Loucy (cell line): ENCODE measurements at regions not wholly inside any gene's neighbourhood (a gene's known extent, or its start where the extent isn't known, plus 50 kb on each side); places are given as distances from the start of the nearest gene placed in this dataset.

Source experiments
- H2AFZ ChIP-seq: fragments of 200-600 bp; sonication (generic); 2 replicates; pipeline ENCODE4 v1.6.0; 2016; ENCODE audit warnings: antibody characterized with exemption, mild to moderate bottlenecking, low read length, moderate library complexity
- H3F3A ChIP-seq: fragments of 200-600 bp; 2 replicates; pipeline ENCODE4 v1.6.0; 2016; ENCODE audit warnings: antibody characterized with exemption, low read depth, mild to moderate bottlenecking
- H3K27me3 ChIP-seq: fragments of 200-600 bp; sonication (generic); 2 replicates; pipeline ENCODE4 v1.6.1; 2014; ENCODE audit warnings: low read length, mild to moderate bottlenecking; ENCODE audit not compliant: insufficient read depth, poor library complexity, severe bottlenecking
- H3K36me3 ChIP-seq: fragments of 200-600 bp; sonication (generic); 2 replicates; pipeline ENCODE4 v1.6.1; 2016; ENCODE audit warnings: low read length; ENCODE audit not compliant: insufficient read depth
- H3K4me1 ChIP-seq: fragments of 200-600 bp; sonication (generic); 2 replicates; pipeline ENCODE4 v1.5.1; 2014; ENCODE audit warnings: low read length, mild to moderate bottlenecking; ENCODE audit not compliant: insufficient read depth, poor library complexity, severe bottlenecking
- H3K4me2 ChIP-seq: fragments of 200-600 bp; sonication (generic); 2 replicates; pipeline ENCODE4 v1.6.0; 2014; ENCODE audit warnings: antibody characterized with exemption, low read length, low read depth, mild to moderate bottlenecking; ENCODE audit not compliant: poor library complexity, severe bottlenecking
- H3K4me3 ChIP-seq: fragments of 200-600 bp; sonication (generic); 2 replicates; pipeline ENCODE4 v1.5.1; 2014; ENCODE audit warnings: low read length, mild to moderate bottlenecking, mixed read lengths; ENCODE audit not compliant: poor library complexity, severe bottlenecking
- H3K79me2 ChIP-seq: fragments of 200-600 bp; sonication (generic); 2 replicates; pipeline ENCODE4 v1.6.1; 2014; ENCODE audit warnings: low read length; ENCODE audit not compliant: insufficient read depth
- H3K9ac ChIP-seq: fragments of 200-600 bp; sonication (generic); 2 replicates; pipeline ENCODE4 v1.6.0; 2014; ENCODE audit warnings: mild to moderate bottlenecking, low read depth, low read length, moderate library complexity; ENCODE audit not compliant: poor library complexity, severe bottlenecking
- H3K9me2 ChIP-seq: fragments of 200-600 bp; sonication (generic); replicated peaks from 2 replicates; pipeline ENCODE4 v1.6.1; 2016; ENCODE audit warnings: low read depth, low read length, mixed read lengths
- H3K9me3 ChIP-seq: fragments of 200-600 bp; sonication (generic); 2 replicates; pipeline ENCODE4 v1.6.1; 2014; ENCODE audit warnings: mild to moderate bottlenecking, antibody characterized with exemption, low read length, low read depth; ENCODE audit not compliant: insufficient read depth
- H4K20me1 ChIP-seq: fragments of 200-600 bp; sonication (generic); 2 replicates; pipeline ENCODE4 v1.6.0; 2014; ENCODE audit warnings: antibody characterized with exemption, low read length, mild to moderate bottlenecking; ENCODE audit not compliant: insufficient read depth, poor library complexity, severe bottlenecking
- CTCF ChIP-seq: fragments of 200-600 bp; sonication (generic); conservative IDR thresholded peaks from 2 replicates; pipeline ENCODE4 v1.5.1; 2014; ENCODE audit warnings: mild to moderate bottlenecking, antibody characterized with exemption, low read length
- EZH2phosphoT487 ChIP-seq: fragments of 200-600 bp; IDR thresholded peaks from 2 replicates; pipeline ENCODE4 v1.6.1; 2018; ENCODE audit warnings: antibody characterized with exemption, mild to moderate bottlenecking, moderate library complexity, borderline replicate concordance

GRCh38 chr3:88362428-88362827, 212.7 kb downstream of the C3orf38 start:
- Histone ChIP-seq H3K4me3 (no peak overlapping the region), H3F3A (no peaks in the 10 kb centered on the region), H3K4me1 (no peaks in the 10 kb centered on the region), H2AFZ (no peak overlapping the region), H3K4me2 (no peak overlapping the region), H3K79me2 (no peaks in the 10 kb centered on the region), H3K9me3 (no peaks in the 10 kb centered on the region), H3K27me3 (no peaks in the 10 kb centered on the region), H3K9me2 (no peaks in the 10 kb centered on the region), H4K20me1 (no peaks in the 10 kb centered on the region), H3K9ac (no peak overlapping the region), H3K36me3 (no peaks in the 10 kb centered on the region)
- no peak for TF ChIP-seq EZH2phosphoT487
- no peak for TF ChIP-seq CTCF

GRCh38 chr3:88364926-88365325, 215.2 kb downstream of the C3orf38 start:
- Histone ChIP-seq H3K9me2 (no peaks in the 10 kb centered on the region), H3K79me2 (no peaks in the 10 kb centered on the region), H3K4me3 (no peak overlapping the region), H2AFZ (no peak overlapping the region), H3K9ac (no peak overlapping the region), H3F3A (no peaks in the 10 kb centered on the region), H3K4me1 (no peaks in the 10 kb centered on the region), H3K9me3 (no peaks in the 10 kb centered on the region), H4K20me1 (no peaks in the 10 kb centered on the region), H3K36me3 (no peaks in the 10 kb centered on the region), H3K4me2 (no peak overlapping the region), H3K27me3 (no peaks in the 10 kb centered on the region)
- TF ChIP-seq EZH2phosphoT487: no peak
- TF ChIP-seq CTCF: no peak

- H4K20me1 ChIP-seq: peaks cover 2% of the 10 kb centered on the region
- TF ChIP-seq EZH2phosphoT487 (no peak), CTCF (no peak)
- no peak overlapping the region for H2AFZ ChIP-seq
Measured at GRCh38 chr3:88369337-88369736, 219.6 kb downstream of the C3orf38 start.

More at GRCh38 chr3:88369337-88369736, 219.6 kb downstream of the C3orf38 start:
- H3K4me1 ChIP-seq: no peaks in the 10 kb centered on the region
- no peaks in the 10 kb centered on the region for H3K36me3 ChIP-seq
- H3K4me3 ChIP-seq: no peak overlapping the region
- no peaks in the 10 kb centered on the region for H3K9me3 ChIP-seq
- no peaks in the 10 kb centered on the region for H3F3A ChIP-seq
- H3K4me2 ChIP-seq: no peak overlapping the region
- no peak overlapping the region for H3K9ac ChIP-seq
- no peaks in the 10 kb centered on the region for H3K9me2 ChIP-seq
- H3K79me2 ChIP-seq: no peaks in the 10 kb centered on the region
- no peaks in the 10 kb centered on the region for H3K27me3 ChIP-seq
